ENCODE measurements at regions not wholly inside any gene's neighbourhood (a gene's known extent, or its start where the extent isn't known, plus 50 kb on each side); places are given as distances from the start of the nearest gene placed in this dataset.

DNA sequence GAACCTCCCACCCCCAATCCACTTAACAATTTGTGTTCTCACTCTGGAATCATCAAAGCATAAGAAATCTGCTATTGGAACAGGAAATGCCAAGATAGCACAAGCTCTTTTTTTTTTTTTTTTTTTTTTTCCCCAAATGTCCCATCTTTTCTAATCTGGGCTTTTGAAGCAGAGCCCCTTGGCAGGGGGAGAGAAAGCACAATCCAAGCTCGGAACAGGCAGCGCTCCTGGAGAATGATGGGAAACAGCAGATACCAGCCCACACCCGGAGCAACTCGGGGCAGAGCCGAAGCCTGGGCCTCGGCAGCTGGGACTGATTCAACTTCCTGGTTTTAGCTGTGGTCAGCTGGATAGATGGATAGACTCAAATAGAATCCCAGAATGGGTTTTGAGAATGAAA is 235.1 kb downstream of the QDPR start:
- CTCF ChIA-PET: interaction anchor here (0.6 to 1.5 kb wide), 3 partner anchors 44 to 370 kb away, joined by 3 to 4 read pairs (median 3); no protein-coding TSS in a partner anchor

More for the DNA sequence above, 235.1 kb downstream of the QDPR start:
- Histone ChIP-seq H3K9me3 (replicated peaks; ENCODE audit: control insufficient read depth, insufficient read depth, low read length) (no peaks in the 10 kb centered on the region), H2AFZ (ENCODE audit: low read depth, low read length) (no peak overlapping the region), H3K79me2 (ENCODE audit: control insufficient read depth, insufficient read depth, low read length) (no peaks in the 10 kb centered on the region), H3K4me3 (replicated peaks in 1 of 3; ENCODE audit: insufficient read depth in 1 of 3, low read depth in 1 of 3, low read length in 3 of 3) (no peak overlapping the region), H3K4me1 (ENCODE audit: control insufficient read depth, extremely low read depth, insufficient read depth, low read length) (no peaks in the 10 kb centered on the region), H4K20me1 (replicated peaks; ENCODE audit: control insufficient read depth, extremely low read depth, insufficient read depth, low read length) (no peaks in the 10 kb centered on the region), H3K4me2 (ENCODE audit: insufficient read depth, low read length) (no peak overlapping the region), H3K36me3 (ENCODE audit: control insufficient read depth in 2 of 2, extremely low read depth in 1 of 2, insufficient read depth in 2 of 2, low read length in 2 of 2) (no peaks in the 10 kb centered on the region), H3K9ac (replicated peaks; ENCODE audit: extremely low read depth, insufficient read depth, low read length) (no peak overlapping the region), H3K27me3 (ENCODE audit: control insufficient read depth in 2 of 2, insufficient read depth in 2 of 2, low read length in 2 of 2) (no peaks in the 10 kb centered on the region), H3K9me1 (replicated peaks; ENCODE audit: control insufficient read depth, extremely low read depth, insufficient read depth, low read length) (no peaks in the 10 kb centered on the region), H3K27ac (ENCODE audit: insufficient read depth, low read depth, low read length) (no peak overlapping the region)
- FAIRE-seq (peak; percentile 59), DNase-seq (ENCODE audit: low read depth, low spot score) (peak; percentile 30)
- dilution Hi-C loops (cut with MboI; ENCODE audit: extremely low pct_ligation_motif_present, low sequenced_read_pairs) (no loop called here), intact Hi-C loops (cut with micrococcal nuclease) (no loop called here)
- no peak for TF ChIP-seq POLR2AphosphoS5 (IDR thresholded peaks at IDR 0.05; ENCODE audit: insufficient read depth, low read depth, low read length)
- TF ChIP-seq, protein P1, sequence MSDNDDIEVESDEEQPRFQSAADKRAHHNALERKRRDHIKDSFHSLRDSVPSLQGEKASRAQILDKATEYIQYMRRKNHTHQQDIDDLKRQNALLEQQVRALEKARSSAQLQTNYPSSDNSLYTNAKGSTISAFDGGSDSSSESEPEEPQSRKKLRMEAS (IDR thresholded peaks at IDR 0.05; ENCODE audit: insufficient read depth, insufficient read length): no peak
- TF ChIP-seq FOS (IDR thresholded peaks at IDR 0.05; ENCODE audit: borderline replicate concordance, insufficient read depth, low read length): no peak
- TF ChIP-seq GATA2 (IDR thresholded peaks at IDR 0.05; ENCODE audit: insufficient read depth, insufficient read length, low read depth, low read length): no peak
- no peak for TF ChIP-seq JUN (IDR thresholded peaks at IDR 0.05; ENCODE audit: borderline replicate concordance, insufficient read depth, insufficient read length, low read depth)
- TF ChIP-seq EZH2 (IDR thresholded peaks at IDR 0.05; ENCODE audit: borderline replicate concordance, low read depth, low read length, severe bottlenecking): no peak
- no peak for TF ChIP-seq MYC (IDR thresholded peaks at IDR 0.05; ENCODE audit: low read depth, low read length)
- TF ChIP-seq, protein P2, sequence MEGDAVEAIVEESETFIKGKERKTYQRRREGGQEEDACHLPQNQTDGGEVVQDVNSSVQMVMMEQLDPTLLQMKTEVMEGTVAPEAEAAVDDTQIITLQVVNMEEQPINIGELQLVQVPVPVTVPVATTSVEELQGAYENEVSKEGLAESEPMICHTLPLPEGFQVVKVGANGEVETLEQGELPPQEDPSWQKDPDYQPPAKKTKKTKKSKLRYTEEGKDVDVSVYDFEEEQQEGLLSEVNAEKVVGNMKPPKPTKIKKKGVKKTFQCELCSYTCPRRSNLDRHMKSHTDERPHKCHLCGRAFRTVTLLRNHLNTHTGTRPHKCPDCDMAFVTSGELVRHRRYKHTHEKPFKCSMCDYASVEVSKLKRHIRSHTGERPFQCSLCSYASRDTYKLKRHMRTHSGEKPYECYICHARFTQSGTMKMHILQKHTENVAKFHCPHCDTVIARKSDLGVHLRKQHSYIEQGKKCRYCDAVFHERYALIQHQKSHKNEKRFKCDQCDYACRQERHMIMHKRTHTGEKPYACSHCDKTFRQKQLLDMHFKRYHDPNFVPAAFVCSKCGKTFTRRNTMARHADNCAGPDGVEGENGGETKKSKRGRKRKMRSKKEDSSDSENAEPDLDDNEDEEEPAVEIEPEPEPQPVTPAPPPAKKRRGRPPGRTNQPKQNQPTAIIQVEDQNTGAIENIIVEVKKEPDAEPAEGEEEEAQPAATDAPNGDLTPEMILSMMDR (IDR thresholded peaks at IDR 0.05; ENCODE audit: extremely low read depth in 1 of 2, insufficient read depth in 1 of 2, low read depth in 1 of 2, low read length in 2 of 2): no peak
- no peak for TF ChIP-seq POLR2A (IDR thresholded peaks at IDR 0.05; ENCODE audit: low read depth, low read length)
- BruUV-seq (replicated peaks): no TSS peak
- POLR2A ChIA-PET: interaction anchor here (0.6 to 0.7 kb wide), 2 partner anchors 16 to 378 kb away, joined by 3 read pairs; no protein-coding TSS in a partner anchor
